Ammon's horn (tissue), 1 donor: ENCODE measurements at regions not wholly inside any gene's neighbourhood (a gene's known extent, or its start where the extent isn't known, plus 50 kb on each side); places are given as distances from the start of the nearest gene placed in this dataset.
"Not testable (repeated sequence)": the region's sequence is repeated elsewhere in the genome, so short reads cannot be mapped to it uniquely, and the experiment has no call there.

ENCODE experiments used
- DNase-seq: peaks from one replicate; pipeline ENCODE4 v3.0.0-alpha.2; 2016; ENCODE audit warnings: low spot score

- no peak for DNase-seq
Measured at GRCh38 chr9:589723-590122, 251.8 kb upstream of the DMRT1 start.

- DNase-seq: no peak
Measured at GRCh38 chr9:591292-591691, 250.2 kb upstream of the DMRT1 start.

DNA sequence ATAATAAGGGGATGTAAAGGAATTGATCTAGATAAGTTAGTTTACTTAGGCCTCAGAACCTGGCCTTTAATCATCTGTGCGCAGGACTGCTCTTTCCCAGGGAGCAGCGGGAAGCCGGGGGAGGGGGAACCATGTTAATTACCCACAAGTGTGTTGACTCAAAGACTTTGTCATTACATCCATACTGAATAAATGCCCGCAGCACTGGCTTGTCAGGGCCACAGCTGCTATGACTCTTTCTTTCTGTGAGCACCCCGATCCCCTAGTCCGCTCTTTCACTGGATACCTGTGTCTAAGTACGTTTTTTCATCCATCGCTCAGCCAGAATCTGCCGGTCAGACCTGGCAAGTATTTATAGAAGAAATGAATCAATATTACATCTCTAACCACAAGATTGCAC, 249.3 kb upstream of the DMRT1 start:
- no peak for DNase-seq

DNA sequence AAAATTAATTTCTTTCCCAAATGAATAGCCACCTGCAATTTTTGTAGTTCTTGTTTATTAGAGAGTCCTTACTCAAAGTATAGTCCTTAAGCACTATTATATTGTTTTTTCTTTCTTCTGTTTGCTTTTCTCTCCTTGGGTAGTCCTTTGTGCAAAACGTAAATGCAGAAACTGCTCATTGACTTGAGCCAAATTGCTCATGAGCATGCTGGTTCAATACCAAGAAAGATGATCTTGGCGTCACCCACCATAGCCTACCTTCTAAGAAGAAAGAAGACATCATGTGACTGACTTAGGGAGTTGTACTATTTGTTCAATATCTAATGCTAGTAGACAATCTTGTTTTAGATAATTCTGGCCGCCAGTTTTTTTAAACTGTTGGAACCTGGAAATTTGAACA, 248.8 kb upstream of the DMRT1 start:
- DNase-seq: no peak

DNA sequence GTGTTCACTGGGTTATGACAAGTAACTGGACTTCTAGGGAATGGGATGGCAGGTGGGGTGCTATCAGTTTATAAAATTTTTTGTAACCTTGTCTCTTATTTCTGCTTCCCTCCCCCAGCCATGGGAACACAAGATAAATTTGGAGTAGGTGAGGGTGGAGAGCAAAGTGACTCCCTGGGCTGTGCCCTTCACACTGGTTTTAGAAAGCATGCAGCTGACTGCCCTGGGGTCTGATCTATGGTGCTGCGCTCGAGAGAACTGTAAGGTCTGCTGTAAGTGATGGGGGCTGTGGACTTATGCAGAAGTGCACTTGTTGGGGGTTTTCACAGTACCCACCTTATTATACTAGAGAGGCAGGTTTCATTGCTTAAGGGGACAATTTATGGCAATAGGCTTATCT, 247.7 kb upstream of the DMRT1 start:
- no peak for DNase-seq

DNA sequence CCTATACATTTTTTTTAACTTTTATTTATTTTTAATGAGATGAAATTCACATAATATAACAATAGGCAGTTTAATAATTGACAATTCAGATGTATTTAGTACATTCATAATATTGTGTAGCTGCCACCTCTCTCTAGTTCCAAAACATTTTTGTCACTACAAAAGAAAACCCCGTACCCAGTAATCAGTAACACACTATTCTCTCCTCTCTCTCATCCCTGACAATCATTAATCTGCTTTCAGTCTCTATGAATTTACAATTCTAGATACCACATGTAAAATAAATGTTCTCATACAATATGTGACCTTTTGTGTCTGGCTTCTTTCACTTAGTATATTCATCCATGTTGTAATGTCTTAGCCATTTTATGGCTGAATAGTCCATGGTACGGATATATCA, 244.8 kb upstream of the DMRT1 start:
- DNase-seq: no peak

DNA sequence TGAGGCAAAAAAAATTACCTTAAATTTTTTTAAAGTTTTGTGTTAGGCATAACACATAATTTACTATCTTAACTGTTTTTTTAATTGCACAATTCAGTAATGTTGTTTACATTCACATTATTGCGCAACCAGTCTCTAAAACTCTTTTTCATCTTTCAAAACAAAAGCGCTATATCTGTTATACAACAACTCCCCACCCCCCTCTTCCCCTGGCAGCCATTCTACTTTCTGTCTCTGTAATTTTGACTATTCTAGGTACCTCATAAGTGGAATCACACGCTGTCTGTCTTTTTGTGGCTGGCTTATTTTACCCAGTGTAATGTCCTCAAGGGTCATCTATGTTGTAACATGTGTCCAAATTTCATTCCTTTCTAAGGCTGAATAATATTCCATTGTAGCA, 241.5 kb upstream of the DMRT1 start:
- no peak for DNase-seq

- no peak for DNase-seq
Measured at GRCh38 chr9:602716-603115, 238.8 kb upstream of the DMRT1 start.

- DNase-seq: no peak
Measured at GRCh38 chr9:603126-603525, 238.4 kb upstream of the DMRT1 start.

DNA sequence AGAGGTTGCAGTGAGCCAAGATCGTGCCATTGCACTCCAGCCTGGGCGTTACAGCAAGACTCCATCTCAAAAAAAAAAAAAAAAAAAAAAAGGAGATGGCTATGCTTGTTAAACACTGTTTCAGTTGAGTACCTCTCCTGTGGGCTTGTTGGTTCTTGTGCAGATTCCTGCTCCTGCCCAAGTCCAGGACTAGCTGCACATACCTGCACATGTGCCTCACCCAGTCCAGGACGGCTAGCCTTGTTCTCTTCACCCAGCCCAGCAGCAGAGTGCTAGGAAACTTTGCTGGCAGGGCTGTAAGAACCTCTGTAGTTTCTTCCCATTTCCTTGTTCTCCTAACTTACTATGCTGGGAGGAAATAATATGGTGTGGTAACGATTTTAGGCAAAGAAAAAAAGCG, 234.1 kb upstream of the DMRT1 start:
- no peak for DNase-seq

DNA sequence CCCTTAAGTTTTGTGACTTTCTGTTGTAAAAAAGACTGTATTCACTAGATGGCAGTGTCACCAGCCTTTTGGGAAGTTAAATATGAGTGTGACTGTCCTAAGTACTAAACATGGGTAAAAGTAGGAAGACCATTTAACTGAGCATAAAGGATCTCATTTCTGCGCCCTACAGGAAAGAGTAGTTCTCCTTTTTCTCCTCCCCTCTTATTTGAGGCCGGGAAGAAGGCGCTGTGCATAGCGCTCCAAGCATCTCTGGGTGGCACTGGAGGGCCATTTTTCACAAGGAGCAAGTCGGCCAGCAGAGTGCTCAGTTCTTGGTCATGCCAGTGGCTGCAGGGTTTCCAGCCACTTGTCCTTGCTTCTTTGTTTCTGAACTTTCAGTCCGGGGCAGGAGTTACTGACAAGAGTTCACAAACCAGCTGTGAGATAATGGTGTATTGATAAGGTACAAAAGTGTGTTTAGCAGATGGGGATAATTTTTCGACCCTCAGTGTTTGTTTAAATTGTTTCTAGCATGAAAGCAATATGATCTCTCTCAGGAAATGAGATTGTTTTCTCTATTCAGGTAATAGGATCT, 227.6 kb upstream of the DMRT1 start:
- DNase-seq: peak; percentile 97

DNA sequence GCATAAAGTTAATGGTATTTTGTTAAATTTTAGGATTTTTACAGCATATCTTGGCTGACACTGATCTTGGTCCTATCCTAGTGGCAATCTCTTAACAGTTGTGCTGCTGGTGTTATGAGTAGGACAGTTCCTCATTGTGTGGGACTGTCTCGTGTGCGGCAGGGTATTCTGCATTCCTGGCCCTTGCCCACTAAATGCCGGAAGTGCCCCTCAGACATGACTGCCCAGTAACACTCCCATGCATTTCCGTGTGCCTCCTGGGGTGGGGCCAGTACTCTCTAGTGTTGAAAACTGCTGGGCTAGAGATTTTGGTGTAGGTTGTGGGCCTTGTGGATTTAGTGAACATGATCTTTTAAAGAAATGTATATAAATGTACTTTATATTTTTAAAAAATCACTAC, 227.1 kb upstream of the DMRT1 start:
- peak; percentile 51 for DNase-seq

- DNase-seq: no peak
Measured at GRCh38 chr9:615756-616155, 225.7 kb upstream of the DMRT1 start.

DNA sequence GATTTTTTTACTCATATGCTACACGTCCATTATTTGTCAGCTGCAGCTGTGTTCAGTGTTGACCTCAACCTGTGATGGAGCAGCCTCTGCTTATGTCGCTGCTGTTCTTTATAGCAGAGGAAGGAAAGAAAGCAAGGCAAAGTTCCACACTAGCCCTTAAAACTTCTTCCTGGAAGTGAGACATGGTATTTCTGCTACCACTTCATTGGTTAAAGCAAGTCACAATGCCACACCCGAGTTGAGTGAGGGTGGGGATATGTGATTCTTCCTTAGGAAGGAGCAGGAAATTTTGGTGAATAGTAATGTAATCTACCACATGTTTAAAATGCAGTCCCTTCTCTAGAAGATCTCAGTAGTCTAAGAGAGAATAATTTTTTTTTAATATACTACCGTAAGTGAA, 224.8 kb upstream of the DMRT1 start:
- no peak for DNase-seq

DNA sequence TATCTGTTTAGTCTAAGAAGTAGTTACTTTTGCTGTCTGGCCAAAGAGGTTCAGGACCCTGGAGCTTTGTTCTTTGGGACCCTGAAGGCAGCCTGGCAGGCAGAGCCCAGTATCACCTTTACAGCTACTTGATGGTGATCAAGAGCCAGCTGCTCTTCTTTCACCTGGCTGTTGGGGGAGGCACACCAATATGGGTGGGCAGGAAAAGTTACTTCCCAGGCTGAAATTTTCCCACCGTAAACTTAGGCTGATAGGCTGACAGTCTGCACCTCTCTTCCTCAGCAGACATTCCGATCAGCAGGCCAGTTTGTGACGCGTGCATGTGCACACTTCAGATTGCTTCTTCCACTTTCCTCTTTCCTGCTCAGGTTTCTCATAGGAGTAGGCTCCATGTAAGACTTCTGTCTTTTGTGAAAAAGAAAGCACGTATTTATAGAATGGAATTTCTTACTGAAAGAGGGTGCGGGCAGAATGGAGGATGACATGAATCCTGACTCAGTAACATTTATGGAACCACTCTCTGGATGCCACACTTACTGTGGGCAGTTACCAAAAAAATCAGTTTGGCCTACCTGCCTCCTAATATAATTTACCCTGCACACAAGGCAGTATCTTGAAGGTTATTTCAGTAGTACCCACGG, 223.9 kb upstream of the DMRT1 start:
- no peak for DNase-seq

- no peak for DNase-seq
Measured at GRCh38 chr9:618478-618877, 223.0 kb upstream of the DMRT1 start.

DNA sequence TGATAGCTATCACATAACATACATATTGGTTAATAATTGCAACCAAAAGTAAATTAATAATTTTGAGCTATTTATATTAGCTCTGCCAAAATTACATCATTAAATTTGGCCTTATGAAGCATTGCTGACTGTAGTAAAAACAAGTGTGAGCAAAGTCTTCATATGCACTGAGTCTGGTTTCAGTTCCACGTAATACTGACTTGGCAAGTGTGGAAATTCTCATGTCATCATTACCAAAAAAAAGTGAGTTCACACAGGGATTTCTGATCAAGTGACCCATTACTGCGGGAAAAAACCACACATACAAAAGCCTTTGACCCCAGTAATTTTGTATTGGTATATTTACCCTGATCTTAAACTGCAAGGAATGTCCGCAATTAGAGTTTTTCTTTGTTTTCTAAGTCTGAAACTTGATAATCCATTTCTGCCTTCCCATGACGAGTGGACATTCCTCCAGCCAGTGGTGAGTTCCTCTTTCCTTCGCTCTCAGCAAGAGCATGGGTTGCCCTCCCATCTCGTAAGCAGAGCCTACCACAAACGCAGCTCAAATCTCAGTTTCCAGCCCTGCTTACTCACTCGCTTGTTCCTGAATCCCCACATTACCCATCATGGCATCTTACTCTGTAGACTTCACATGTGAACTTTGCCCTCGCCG, 220.2 kb upstream of the DMRT1 start:
- peak; percentile 45 for DNase-seq

GRCh38 chr9:624935-625500, 216.5 kb upstream of the DMRT1 start:
- no peak for DNase-seq

- no peak for DNase-seq
Measured at GRCh38 chr9:625613-626012, 215.9 kb upstream of the DMRT1 start.

GRCh38 chr9:626114-626513, 215.4 kb upstream of the DMRT1 start:
- DNase-seq: not testable (repeated sequence)

DNA sequence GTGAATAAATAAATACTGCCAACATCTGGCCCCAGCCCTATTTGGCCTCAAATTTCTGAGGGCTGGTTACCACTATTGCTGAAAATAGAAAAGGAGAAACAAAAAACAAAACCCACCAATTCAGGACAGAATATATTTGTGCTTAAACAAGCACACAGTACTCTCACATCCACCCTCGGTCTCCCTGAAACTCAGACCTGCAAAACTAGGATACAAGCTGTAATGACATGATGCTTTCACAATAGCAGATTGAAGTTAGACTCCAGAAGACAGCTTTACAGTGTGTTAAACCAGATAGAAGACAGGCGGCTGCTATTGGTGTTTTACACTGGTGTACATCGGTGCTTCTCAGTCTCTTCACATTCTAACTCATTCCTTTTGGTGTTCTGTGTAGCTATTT, 214.9 kb upstream of the DMRT1 start:
- DNase-seq: peak; percentile 41

DNA sequence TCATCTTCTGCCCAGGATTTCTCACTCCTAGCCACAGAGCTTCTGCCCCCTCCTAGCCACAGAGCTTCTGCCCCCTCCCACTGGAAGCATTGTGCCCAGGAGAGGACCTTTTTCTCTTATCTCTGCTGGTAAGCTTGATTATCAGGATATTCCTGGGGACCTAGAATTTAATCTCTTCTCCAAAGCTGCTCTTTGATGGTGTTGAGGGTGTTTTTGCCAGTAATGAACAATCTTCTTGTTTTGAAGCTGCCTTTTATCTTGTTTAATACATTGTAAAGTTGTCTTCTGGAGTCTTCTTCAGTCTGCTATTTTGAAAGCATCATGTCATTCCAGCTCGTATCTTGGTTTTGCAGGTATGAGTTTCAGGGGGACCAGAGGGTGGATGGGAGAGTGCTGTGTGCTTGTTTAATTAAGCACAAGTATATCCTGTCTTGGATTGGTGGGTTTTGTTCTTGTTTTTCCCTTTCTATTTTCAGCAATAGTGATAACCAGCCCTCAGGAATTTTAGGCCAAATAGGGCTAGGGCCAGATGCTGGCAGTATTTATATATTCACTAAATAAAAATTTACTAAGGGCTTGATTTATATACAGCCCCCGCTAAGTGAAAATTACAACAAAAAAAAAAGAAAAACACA, 214.0 kb upstream of the DMRT1 start:
- DNase-seq: no peak

GRCh38 chr9:629146-629545, 212.4 kb upstream of the DMRT1 start:
- DNase-seq: no peak
